WTC11 (cell line): ENCODE measurements at regions not wholly inside any gene's neighbourhood (a gene's known extent, or its start where the extent isn't known, plus 50 kb on each side); places are given as distances from the start of the nearest gene placed in this dataset.

Experiments used
- ATAC-seq: fragments of 200-7000 bp; cut with Tn5 transposase; 2 replicates; pipeline ENCODE4 v1.10.0; 2021; ENCODE audit warnings: mild to moderate bottlenecking, moderate library complexity
- CTCF ChIA-PET: fragments of 300-600 bp; sonication (Branson Sonifier 250); formaldehyde crosslinking; loops from one replicate; lab custom pipeline; 2021; ENCODE audit warnings: antibody characterized with exemption; lab: Charles Lee
- POLR2A ChIA-PET: fragments of 350-600 bp; sonication (Branson Sonifier 250); formaldehyde crosslinking; loops from one replicate; lab custom pipeline; 2021; ENCODE audit warnings: antibody characterized with exemption; lab: Charles Lee
- DNase-seq: peaks from one replicate; pipeline ENCODE4 v3.0.0; 2021; ENCODE audit warnings: low spot score
- H3K27ac Mint-ChIP-seq: 2 replicates; pipeline ENCODE4 v1.8.0; 2021; ENCODE audit warnings: mixed read lengths
- H3K27me3 Mint-ChIP-seq: 2 replicates; pipeline ENCODE4 v1.8.0; 2021; ENCODE audit warnings: low read depth, mild to moderate bottlenecking, moderate library complexity, mixed read lengths
- H3K36me3 Mint-ChIP-seq: 2 replicates; pipeline ENCODE4 v1.8.0; 2021; ENCODE audit warnings: mixed read lengths
- H3K4me1 Mint-ChIP-seq: 2 replicates; pipeline ENCODE4 v1.8.0; 2022; ENCODE audit warnings: mixed read lengths
- H3K4me3 Mint-ChIP-seq: 2 replicates; pipeline ENCODE4 v1.8.0; 2021; ENCODE audit warnings: mild to moderate bottlenecking, moderate library complexity, mixed read lengths
- H3K9me3 Mint-ChIP-seq: 2 replicates; pipeline ENCODE4 v1.8.0; 2021; ENCODE audit warnings: mixed read lengths
- ARID4B ChIP-seq: sonication (generic); formaldehyde crosslinking; IDR thresholded peaks from 2 replicates; pipeline ENCODE4 v1.8.0; 2023; ENCODE audit warnings: missing genetic modification reagents, mild to moderate bottlenecking, borderline replicate concordance
- ATF3 ChIP-seq: sonication (generic); formaldehyde crosslinking; conservative IDR thresholded peaks from 2 replicates; pipeline ENCODE4 v1.8.1; 2022; ENCODE audit warnings: mild to moderate bottlenecking, missing genetic modification reagents
- CREB1 ChIP-seq: sonication (generic); formaldehyde crosslinking; IDR thresholded peaks from 2 replicates; pipeline ENCODE4 v1.8.0; 2023; ENCODE audit warnings: mild to moderate bottlenecking, missing genetic modification reagents
- CREM ChIP-seq: sonication (generic); formaldehyde crosslinking; IDR thresholded peaks from 2 replicates; pipeline ENCODE4 v1.8.1; 2022; ENCODE audit warnings: mild to moderate bottlenecking, missing genetic modification reagents, moderate library complexity
- E2F1 ChIP-seq: sonication (generic); formaldehyde crosslinking; IDR thresholded peaks from 2 replicates; pipeline ENCODE4 v1.8.0; 2022; ENCODE audit warnings: mild to moderate bottlenecking, missing genetic modification reagents
- FOXK1 ChIP-seq: sonication (generic); formaldehyde crosslinking; IDR thresholded peaks from 2 replicates; pipeline ENCODE4 v1.8.0; 2022; ENCODE audit warnings: mild to moderate bottlenecking, moderate library complexity, missing genetic modification reagents
- FOXP4 ChIP-seq: sonication (generic); formaldehyde crosslinking; IDR thresholded peaks from 2 replicates; pipeline ENCODE4 v1.8.0; 2022; ENCODE audit warnings: mild to moderate bottlenecking, missing genetic modification reagents
- MAX ChIP-seq: sonication (generic); formaldehyde crosslinking; IDR thresholded peaks from 2 replicates; pipeline ENCODE4 v1.8.0; 2022; ENCODE audit warnings: mild to moderate bottlenecking, missing genetic modification reagents
- OVOL2 ChIP-seq: fragments of 250-450 bp; sonication (Bioruptor Pico); IDR thresholded peaks from 2 replicates; pipeline ENCODE4 v1.9.0; 2021; ENCODE audit warnings: mild to moderate bottlenecking, borderline replicate concordance
- PRDM15 ChIP-seq: sonication (generic); formaldehyde crosslinking; IDR thresholded peaks from 2 replicates; pipeline ENCODE4 v1.8.0; 2022; ENCODE audit warnings: missing genetic modification reagents
- PRRX2 ChIP-seq: fragments of 250-450 bp; sonication (Bioruptor Pico); IDR thresholded peaks from 2 replicates; pipeline ENCODE4 v1.8.0; 2021; ENCODE audit warnings: mild to moderate bottlenecking
- TEAD1 ChIP-seq: sonication (generic); formaldehyde crosslinking; IDR thresholded peaks from 2 replicates; pipeline ENCODE4 v1.8.0; 2022; ENCODE audit warnings: mild to moderate bottlenecking, missing genetic modification reagents
- USF2 ChIP-seq: sonication (generic); formaldehyde crosslinking; IDR thresholded peaks from 2 replicates; pipeline ENCODE4 v1.8.1; 2023; ENCODE audit warnings: mild to moderate bottlenecking, missing genetic modification reagents, moderate library complexity
- ZNF232 ChIP-seq: sonication (generic); formaldehyde crosslinking; IDR thresholded peaks from 2 replicates; pipeline ENCODE4 v1.8.0; 2022; ENCODE audit warnings: mild to moderate bottlenecking, missing genetic modification reagents
- ZNF396 ChIP-seq: fragments of 250-450 bp; sonication (Bioruptor Pico); IDR thresholded peaks from 2 replicates; pipeline ENCODE4 v1.8.0; 2021; ENCODE audit warnings: mild to moderate bottlenecking, moderate library complexity, borderline replicate concordance
- ZNF416 ChIP-seq: fragments of 250-450 bp; sonication (Bioruptor Pico); IDR thresholded peaks from 2 replicates; pipeline ENCODE4 v1.9.0; 2021; ENCODE audit warnings: mild to moderate bottlenecking, inconsistent platforms
- ZNF423 ChIP-seq: fragments of 250-450 bp; sonication (Bioruptor Pico); IDR thresholded peaks from 2 replicates; pipeline ENCODE4 v2.1.2; 2022; ENCODE audit warnings: mild to moderate bottlenecking, moderate library complexity
- ZNF425 ChIP-seq: fragments of 250-450 bp; sonication (Bioruptor Pico); conservative IDR thresholded peaks from 2 replicates; pipeline ENCODE4 v1.9.0; 2021; ENCODE audit warnings: mild to moderate bottlenecking

- TF ChIP-seq PRRX2 (CRISPR knock-in tag) = no peak
- no peak for TF ChIP-seq MAX (CRISPR knock-in tag)
- TF ChIP-seq PRDM15 = no peak
- TF ChIP-seq, all 79 proteins: peak for 0
Observed at GRCh38 chr4:148800336-148800885, 358.2 kb upstream of the NR3C2 start (continued).

- H3K27me3 Mint-ChIP-seq = no peaks in the 10 kb centered on the region
- H3K27ac Mint-ChIP-seq = 0 out of 2 replicates have a peak overlapping the region, but pooled peaks have one; percentile 1
- peaks cover 16% of the 10 kb centered on the region for H3K4me1 Mint-ChIP-seq
- no peaks in the 10 kb centered on the region for H3K36me3 Mint-ChIP-seq
- CTCF ChIA-PET = interaction anchor here (0.6 to 1.0 kb wide), 2 partner anchors 202 to 928 kb away, joined by 3 read pairs; no protein-coding TSS in a partner anchor
- TF ChIP-seq FOXK1 (CRISPR knock-in tag) = no peak
- TF ChIP-seq CREM = no peak
- TF ChIP-seq ZNF423 (CRISPR knock-in tag) = no peak
- no peak for TF ChIP-seq FOXP4
- no peak for TF ChIP-seq USF2 (CRISPR knock-in tag)
- no peak for TF ChIP-seq CREB1
- no peak for TF ChIP-seq TEAD1
- TF ChIP-seq E2F1 (CRISPR knock-in tag) = no peak
- no peak for TF ChIP-seq ZNF396 (CRISPR knock-in tag)
- no peak for TF ChIP-seq ZNF425
- no peak for TF ChIP-seq PRRX2 (CRISPR knock-in tag)
- TF ChIP-seq ZNF232 (CRISPR knock-in tag) = no peak
- no peak for TF ChIP-seq ARID4B (CRISPR knock-in tag)
- TF ChIP-seq ZNF416 (CRISPR knock-in tag) = no peak
- TF ChIP-seq ATF3 = no peak
- no peak for TF ChIP-seq OVOL2 (CRISPR knock-in tag)
- TF ChIP-seq, all 79 proteins: peak for 0
- Mint-ChIP-seq H3K9me3 (no peaks in the 10 kb centered on the region), H3K4me3 (no peak overlapping the region)
- DNase-seq (peak; percentile 17), ATAC-seq (peak; percentile 97)
- POLR2A ChIA-PET = no interaction called here
Observed at GRCh38 chr4:148795156-148795864, 353.1 kb upstream of the NR3C2 start.
